ENCODE measurements at regions not wholly inside any gene's neighbourhood (a gene's known extent, or its start where the extent isn't known, plus 50 kb on each side); places are given as distances from the start of the nearest gene placed in this dataset.
A peak's percentile ranks its signal among the peaks of the same experiment; 100 is the strongest.

DNA sequence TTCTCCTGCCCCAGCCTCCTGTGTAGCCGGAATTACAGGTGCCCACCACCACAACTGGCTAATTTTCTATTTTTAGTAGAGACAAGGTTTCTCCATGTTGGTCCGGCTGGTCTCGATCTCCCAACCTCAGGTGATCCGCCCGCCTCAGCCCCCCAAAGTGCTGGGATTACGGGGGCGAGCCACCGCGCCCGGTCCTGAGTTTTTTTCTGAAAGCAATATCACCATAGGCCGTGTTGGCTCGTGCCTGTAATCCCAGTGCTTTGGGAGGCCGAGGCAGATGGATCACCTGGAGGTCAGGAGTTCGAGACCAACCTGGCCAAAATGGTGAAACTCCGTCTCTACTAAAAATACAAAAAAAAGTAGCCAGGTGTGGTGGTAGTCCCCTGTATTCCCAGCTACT, 136.3 kb upstream of the TECRL start:
- no peak overlapping the region for H3K4me3 ChIP-seq (ENCODE audit: low read depth in 1 of 2, low read length in 2 of 2)
- H3K4me1 ChIP-seq (ENCODE audit: insufficient read depth, low read length), result no peaks in the 10 kb centered on the region
- no peak overlapping the region for H3K4me2 ChIP-seq (ENCODE audit: insufficient read depth, low read length)
- no peaks in the 10 kb centered on the region for H4K20me1 ChIP-seq (ENCODE audit: insufficient read depth, low read length)
- H3K79me2 ChIP-seq (ENCODE audit: insufficient read depth, low read length), result no peaks in the 10 kb centered on the region
- no peak overlapping the region for H3K27ac ChIP-seq (ENCODE audit: low read length)
- ATAC-seq (ENCODE audit: insufficient read depth, low read depth) (no peak), DNase-seq (no peak)
- TF ChIP-seq EZH2 (IDR thresholded peaks at IDR 0.05; ENCODE audit: borderline replicate concordance, low read depth, low read length, severe bottlenecking), result no peak
- TF ChIP-seq, protein P1, sequence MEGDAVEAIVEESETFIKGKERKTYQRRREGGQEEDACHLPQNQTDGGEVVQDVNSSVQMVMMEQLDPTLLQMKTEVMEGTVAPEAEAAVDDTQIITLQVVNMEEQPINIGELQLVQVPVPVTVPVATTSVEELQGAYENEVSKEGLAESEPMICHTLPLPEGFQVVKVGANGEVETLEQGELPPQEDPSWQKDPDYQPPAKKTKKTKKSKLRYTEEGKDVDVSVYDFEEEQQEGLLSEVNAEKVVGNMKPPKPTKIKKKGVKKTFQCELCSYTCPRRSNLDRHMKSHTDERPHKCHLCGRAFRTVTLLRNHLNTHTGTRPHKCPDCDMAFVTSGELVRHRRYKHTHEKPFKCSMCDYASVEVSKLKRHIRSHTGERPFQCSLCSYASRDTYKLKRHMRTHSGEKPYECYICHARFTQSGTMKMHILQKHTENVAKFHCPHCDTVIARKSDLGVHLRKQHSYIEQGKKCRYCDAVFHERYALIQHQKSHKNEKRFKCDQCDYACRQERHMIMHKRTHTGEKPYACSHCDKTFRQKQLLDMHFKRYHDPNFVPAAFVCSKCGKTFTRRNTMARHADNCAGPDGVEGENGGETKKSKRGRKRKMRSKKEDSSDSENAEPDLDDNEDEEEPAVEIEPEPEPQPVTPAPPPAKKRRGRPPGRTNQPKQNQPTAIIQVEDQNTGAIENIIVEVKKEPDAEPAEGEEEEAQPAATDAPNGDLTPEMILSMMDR (IDR thresholded peaks at IDR 0.05; ENCODE audit: borderline replicate concordance, extremely low read depth, low read length, poor library complexity, severe bottlenecking), result no peak
- H3K9ac ChIP-seq (ENCODE audit: low read depth, low read length), result no peak overlapping the region
- no peaks in the 10 kb centered on the region for H3K27me3 ChIP-seq (ENCODE audit: insufficient read depth, low read length, poor library complexity)
- H3K9me3 ChIP-seq (ENCODE audit: insufficient read depth, low read length, severe bottlenecking), result no peaks in the 10 kb centered on the region
- no peak overlapping the region for H2AFZ ChIP-seq (ENCODE audit: low read depth, low read length)
- H3K36me3 ChIP-seq (ENCODE audit: insufficient read depth, low read length), result no peaks in the 10 kb centered on the region

DNA sequence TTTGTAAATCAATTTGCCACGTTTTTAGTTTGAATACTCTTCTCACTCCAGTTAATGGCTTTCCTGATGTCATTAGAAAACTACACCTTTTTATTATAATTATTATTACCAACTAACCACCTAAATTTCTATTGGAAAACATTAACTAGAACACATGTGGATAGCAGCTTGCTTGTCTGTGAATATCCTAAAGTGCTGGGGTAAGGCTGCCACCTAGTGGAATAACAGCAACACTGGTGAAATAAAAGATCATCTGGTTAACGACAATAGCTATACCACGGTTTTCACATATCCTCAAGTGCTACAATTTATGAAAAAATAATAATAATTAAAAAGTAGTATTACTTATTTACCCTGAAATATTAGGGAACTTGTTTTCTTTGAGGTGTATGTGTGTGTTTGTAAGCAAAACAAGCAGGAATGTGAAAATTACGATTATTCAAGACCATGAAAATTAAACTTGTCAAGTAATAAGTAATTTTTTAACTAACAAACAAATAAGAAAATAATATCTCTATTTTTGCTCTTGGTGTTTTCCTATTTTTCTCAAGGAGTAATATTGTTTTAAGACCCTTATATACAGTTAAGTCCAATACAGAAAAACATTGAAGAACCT, 130.1 kb upstream of the TECRL start:
- peak; percentile 89 for ATAC-seq (ENCODE audit: insufficient read depth, low read depth)
- peak; percentile 63 for DNase-seq
- no peaks in the 10 kb centered on the region for H4K20me1 ChIP-seq (ENCODE audit: insufficient read depth, low read length)
- H3K79me2 ChIP-seq (ENCODE audit: insufficient read depth, low read length), result no peaks in the 10 kb centered on the region
- H3K27ac ChIP-seq (ENCODE audit: low read length), result no peak overlapping the region
- H3K4me3 ChIP-seq (ENCODE audit: low read depth in 1 of 2, low read length in 2 of 2), result no peak overlapping the region
- no peaks in the 10 kb centered on the region for H3K36me3 ChIP-seq (ENCODE audit: insufficient read depth, low read length)
- TF ChIP-seq EZH2 (IDR thresholded peaks at IDR 0.05; ENCODE audit: borderline replicate concordance, low read depth, low read length, severe bottlenecking), result no peak
- TF ChIP-seq, protein P1 (IDR thresholded peaks at IDR 0.05; ENCODE audit: borderline replicate concordance, extremely low read depth, low read length, poor library complexity, severe bottlenecking), result peak; percentile 83
- no peak overlapping the region for H2AFZ ChIP-seq (ENCODE audit: low read depth, low read length)
- H3K4me1 ChIP-seq (ENCODE audit: insufficient read depth, low read length), result no peaks in the 10 kb centered on the region
- no peak overlapping the region for H3K4me2 ChIP-seq (ENCODE audit: insufficient read depth, low read length)
- H3K9ac ChIP-seq (ENCODE audit: low read depth, low read length), result no peak overlapping the region
- H3K9me3 ChIP-seq (ENCODE audit: insufficient read depth, low read length, severe bottlenecking), result no peaks in the 10 kb centered on the region
- no peaks in the 10 kb centered on the region for H3K27me3 ChIP-seq (ENCODE audit: insufficient read depth, low read length, poor library complexity)

DNA sequence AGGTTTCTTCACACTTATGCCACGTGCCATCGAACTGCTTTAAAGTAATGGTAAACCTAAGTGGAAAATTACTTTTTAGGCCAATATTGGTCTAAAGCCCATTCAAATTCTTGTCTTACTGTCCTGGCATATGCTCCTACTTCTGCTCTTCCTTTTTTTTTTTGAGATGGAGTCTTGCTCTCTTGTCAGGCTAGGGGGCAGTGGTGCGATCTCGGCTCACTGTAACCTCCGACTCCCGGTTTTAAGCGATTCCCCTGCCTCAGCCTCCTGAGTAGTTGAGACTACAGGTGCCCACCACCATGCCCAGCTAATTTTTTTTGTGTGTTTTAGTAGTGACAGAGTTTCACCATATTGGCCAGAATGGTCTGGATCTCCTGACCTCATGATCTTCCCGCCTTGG, 129.0 kb upstream of the TECRL start:
- DNase-seq, result no peak
- Histone ChIP-seq H3K9me3 (ENCODE audit: insufficient read depth, low read length, severe bottlenecking) (no peaks in the 10 kb centered on the region), H3K36me3 (ENCODE audit: insufficient read depth, low read length) (no peaks in the 10 kb centered on the region), H3K4me1 (ENCODE audit: insufficient read depth, low read length) (no peaks in the 10 kb centered on the region), H3K27me3 (ENCODE audit: insufficient read depth, low read length, poor library complexity) (no peaks in the 10 kb centered on the region), H4K20me1 (ENCODE audit: insufficient read depth, low read length) (no peaks in the 10 kb centered on the region), H3K4me2 (ENCODE audit: insufficient read depth, low read length) (no peak overlapping the region), H3K27ac (ENCODE audit: low read length) (no peak overlapping the region), H3K79me2 (ENCODE audit: insufficient read depth, low read length) (no peaks in the 10 kb centered on the region), H3K9ac (ENCODE audit: low read depth, low read length) (no peak overlapping the region), H3K4me3 (ENCODE audit: low read depth in 1 of 2, low read length in 2 of 2) (no peak overlapping the region), H2AFZ (ENCODE audit: low read depth, low read length) (no peak overlapping the region)
- no peak for ATAC-seq (ENCODE audit: insufficient read depth, low read depth)
- TF ChIP-seq, protein P1 (IDR thresholded peaks at IDR 0.05; ENCODE audit: borderline replicate concordance, extremely low read depth, low read length, poor library complexity, severe bottlenecking), result peak; percentile 14
- TF ChIP-seq EZH2 (IDR thresholded peaks at IDR 0.05; ENCODE audit: borderline replicate concordance, low read depth, low read length, severe bottlenecking), result no peak
